ENCODE measurements at regions not wholly inside any gene's neighbourhood (a gene's known extent, or its start where the extent isn't known, plus 50 kb on each side); places are given as distances from the start of the nearest gene placed in this dataset.
"Not testable (repeated sequence)": the region's sequence is repeated elsewhere in the genome, so short reads cannot be mapped to it uniquely, and the experiment has no call there.

GRCh38 chr7:112946350-112946749, 140.3 kb downstream of the GPR85 start:
- no peak for TF ChIP-seq CTCF (IDR thresholded peaks at IDR 0.05)
- CTCF ChIA-PET = interaction anchor here (0.6 to 1.2 kb wide), 2 partner anchors 167 to 458 kb away, joined by 3 read pairs; no protein-coding TSS in a partner anchor
- DNase-seq (no peak), ATAC-seq (no peak)
- Mint-ChIP-seq H3K27me3 (peaks cover 29% of the 10 kb centered on the region), H3K9me3 (no peaks in the 10 kb centered on the region), H3K36me3 (ENCODE audit: low read depth) (no peaks in the 10 kb centered on the region), H3K4me3 (no peak overlapping the region), H3K27ac (no peak overlapping the region), H3K4me1 (ENCODE audit: low read depth) (no peaks in the 10 kb centered on the region)
- intact Hi-C loops (cut with micrococcal nuclease) = no loop called here
- POLR2A ChIA-PET = interaction anchor here (0.6 kb wide), 1 partner anchor 507 kb away, joined by 4 read pairs; no protein-coding TSS in a partner anchor

- Mint-ChIP-seq H3K4me1 (ENCODE audit: low read depth) (peaks cover 9% of the 10 kb centered on the region), H3K27ac (no peak overlapping the region), H3K36me3 (ENCODE audit: low read depth) (no peaks in the 10 kb centered on the region), H3K27me3 (peaks cover 22% of the 10 kb centered on the region), H3K9me3 (no peaks in the 10 kb centered on the region), H3K4me3 (no peak overlapping the region)
- intact Hi-C loops (cut with micrococcal nuclease) = no loop called here
- no peak for DNase-seq
- TF ChIP-seq CTCF (IDR thresholded peaks at IDR 0.05) = no peak
- ChIA-PET CTCF (interaction anchor here (0.8 to 1.2 kb wide), 2 partner anchors 115 to 460 kb away, joined by 3 read pairs; no protein-coding TSS in a partner anchor), POLR2A (no interaction called here)
- ATAC-seq = no peak
Measured at GRCh38 chr7:112945046-112945445, 141.6 kb downstream of the GPR85 start.

GRCh38 chr7:112942981-112943380, 143.6 kb downstream of the GPR85 start:
- DNase-seq (no peak), ATAC-seq (no peak)
- H3K4me1 Mint-ChIP-seq (ENCODE audit: low read depth) = peaks cover 15% of the 10 kb centered on the region
- no peak overlapping the region for H3K4me3 Mint-ChIP-seq
- H3K36me3 Mint-ChIP-seq (ENCODE audit: low read depth) = no peaks in the 10 kb centered on the region
- ChIA-PET POLR2A (no interaction called here), CTCF (no interaction called here)
- no peak for TF ChIP-seq CTCF (IDR thresholded peaks at IDR 0.05)
- intact Hi-C loops (cut with micrococcal nuclease) = no loop called here
- peaks cover 9% of the 10 kb centered on the region for H3K27me3 Mint-ChIP-seq
- no peaks in the 10 kb centered on the region for H3K9me3 Mint-ChIP-seq
- H3K27ac Mint-ChIP-seq = no peak overlapping the region

- POLR2A ChIA-PET; H3K9me3 Mint-ChIP-seq; DNase-seq; intact Hi-C loops (cut with micrococcal nuclease); H3K27ac Mint-ChIP-seq; H3K36me3 Mint-ChIP-seq (ENCODE audit: low read depth); H3K4me3 Mint-ChIP-seq; H3K27me3 Mint-ChIP-seq; ATAC-seq; CTCF ChIA-PET: not testable (repeated sequence)
- H3K4me1 Mint-ChIP-seq (ENCODE audit: low read depth) = peaks cover 21% of the 10 kb centered on the region
Measured at GRCh38 chr7:112942125-112942524, 144.5 kb downstream of the GPR85 start.

- Mint-ChIP-seq H3K36me3 (ENCODE audit: low read depth) (peaks cover 2% of the 10 kb centered on the region), H3K4me1 (ENCODE audit: low read depth) (peaks cover 32% of the 10 kb centered on the region), H3K9me3 (no peaks in the 10 kb centered on the region), H3K27me3 (peaks cover under 1% of the 10 kb centered on the region), H3K4me3 (peak overlapping the region; percentile 82), H3K27ac (peak overlapping the region; percentile 95)
- ChIA-PET CTCF (no interaction called here), POLR2A (interaction anchor here (1.4 kb wide), 1 partner anchor 190 kb away, joined by 3 read pairs; no protein-coding TSS in a partner anchor)
- no peak for DNase-seq
- intact Hi-C loops (cut with micrococcal nuclease) = loop anchor here (2.0 kb wide), 1 partner anchor 178 kb away; the partner anchor contains the start of gene SMIM30
- no peak for TF ChIP-seq CTCF (IDR thresholded peaks at IDR 0.05)
- no peak for ATAC-seq
Measured at GRCh38 chr7:112940314-112940732, 146.3 kb downstream of the GPR85 start.
